AG04449 (cell line): ENCODE measurements at regions not wholly inside any gene's neighbourhood (a gene's known extent, or its start where the extent isn't known, plus 50 kb on each side); places are given as distances from the start of the nearest gene placed in this dataset.

Source experiments
- CTCF ChIA-PET: fragments of 350-600 bp; formaldehyde crosslinking; extraction: SDS; loops from one replicate; lab custom pipeline; 2021; ENCODE audit warnings: antibody characterized with exemption; lab: Yijun Ruan, JAX
- POLR2A ChIA-PET: fragments of 400-600, 350-600 bp; formaldehyde crosslinking; extraction: SDS; loops from one replicate; lab custom pipeline; 2020; ENCODE audit warnings: antibody characterized with exemption, inconsistent platforms; lab: Yijun Ruan, JAX
- DNase-seq: peaks from one replicate; pipeline ENCODE4 v3.0.0-alpha.2; 2010; ENCODE audit warnings: low read depth, low spot score
- H3K4me3 ChIP-seq: 2 replicates; pipeline ENCODE4 v1.5.1; 2011; ENCODE audit warnings: low read depth, mild to moderate bottlenecking, control low read depth, low read length
- TF ChIP-seq, protein P1 (sequence below): IDR thresholded peaks from one replicate; pipeline ENCODE4 v1.5.1; 2011; ENCODE audit warnings: mild to moderate bottlenecking, moderate library complexity, low read length, control low read depth, inconsistent platforms; ENCODE audit not compliant: insufficient read depth; ENCODE audit errors: missing control alignments

DNA sequence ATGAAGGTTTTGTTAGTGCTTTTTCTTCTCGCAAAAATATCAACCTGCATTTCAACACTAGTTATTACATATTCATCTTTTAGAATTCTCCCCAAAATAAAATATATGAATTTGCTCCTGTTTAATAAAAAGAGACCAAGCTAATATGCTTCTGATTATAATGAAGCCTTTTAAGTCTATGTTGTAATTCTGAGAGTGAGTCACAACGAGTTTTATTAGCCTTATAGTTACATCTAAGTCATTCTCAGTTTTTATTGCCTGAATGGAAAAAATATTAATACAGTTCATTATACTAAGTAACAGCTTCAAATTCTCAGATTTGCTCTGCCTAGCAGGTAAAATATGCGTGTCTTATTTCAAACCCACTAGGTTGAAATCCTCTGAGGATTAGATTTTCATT lies 152.4 kb upstream of the CELF2 start:
- POLR2A ChIA-PET: no interaction called here
- H3K4me3 ChIP-seq: no peak overlapping the region
- TF ChIP-seq, protein P1, sequence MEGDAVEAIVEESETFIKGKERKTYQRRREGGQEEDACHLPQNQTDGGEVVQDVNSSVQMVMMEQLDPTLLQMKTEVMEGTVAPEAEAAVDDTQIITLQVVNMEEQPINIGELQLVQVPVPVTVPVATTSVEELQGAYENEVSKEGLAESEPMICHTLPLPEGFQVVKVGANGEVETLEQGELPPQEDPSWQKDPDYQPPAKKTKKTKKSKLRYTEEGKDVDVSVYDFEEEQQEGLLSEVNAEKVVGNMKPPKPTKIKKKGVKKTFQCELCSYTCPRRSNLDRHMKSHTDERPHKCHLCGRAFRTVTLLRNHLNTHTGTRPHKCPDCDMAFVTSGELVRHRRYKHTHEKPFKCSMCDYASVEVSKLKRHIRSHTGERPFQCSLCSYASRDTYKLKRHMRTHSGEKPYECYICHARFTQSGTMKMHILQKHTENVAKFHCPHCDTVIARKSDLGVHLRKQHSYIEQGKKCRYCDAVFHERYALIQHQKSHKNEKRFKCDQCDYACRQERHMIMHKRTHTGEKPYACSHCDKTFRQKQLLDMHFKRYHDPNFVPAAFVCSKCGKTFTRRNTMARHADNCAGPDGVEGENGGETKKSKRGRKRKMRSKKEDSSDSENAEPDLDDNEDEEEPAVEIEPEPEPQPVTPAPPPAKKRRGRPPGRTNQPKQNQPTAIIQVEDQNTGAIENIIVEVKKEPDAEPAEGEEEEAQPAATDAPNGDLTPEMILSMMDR: no peak
- DNase-seq: no peak
- CTCF ChIA-PET: no interaction called here

GRCh38 chr10:10865913-10866312 lies 151.8 kb upstream of the CELF2 start:
- ChIA-PET CTCF (no interaction called here), POLR2A (no interaction called here)
- no peak overlapping the region for H3K4me3 ChIP-seq
- no peak for DNase-seq
- TF ChIP-seq, protein P1: no peak

DNA sequence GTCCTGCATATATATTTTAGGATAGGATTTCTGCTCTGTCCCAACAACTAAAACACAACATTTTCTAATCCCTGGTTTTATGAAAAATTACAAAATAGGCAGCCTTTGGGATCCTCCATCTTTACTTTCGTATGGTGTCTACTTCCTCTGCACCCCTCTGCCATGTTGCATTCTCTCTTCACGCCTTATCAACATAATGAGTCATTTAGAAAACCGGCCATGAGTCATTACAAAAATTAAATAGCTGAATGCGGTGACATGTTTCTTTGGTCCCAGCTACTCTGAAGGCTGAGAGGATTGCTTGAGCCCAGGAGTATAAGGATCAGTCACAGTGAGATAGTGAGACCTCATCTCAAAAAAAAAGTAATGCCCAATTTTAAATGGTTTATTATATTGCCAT lies 148.1 kb upstream of the CELF2 start:
- POLR2A ChIA-PET: no interaction called here
- no peak overlapping the region for H3K4me3 ChIP-seq
- CTCF ChIA-PET: no interaction called here
- TF ChIP-seq, protein P1: no peak
- DNase-seq: no peak

DNA sequence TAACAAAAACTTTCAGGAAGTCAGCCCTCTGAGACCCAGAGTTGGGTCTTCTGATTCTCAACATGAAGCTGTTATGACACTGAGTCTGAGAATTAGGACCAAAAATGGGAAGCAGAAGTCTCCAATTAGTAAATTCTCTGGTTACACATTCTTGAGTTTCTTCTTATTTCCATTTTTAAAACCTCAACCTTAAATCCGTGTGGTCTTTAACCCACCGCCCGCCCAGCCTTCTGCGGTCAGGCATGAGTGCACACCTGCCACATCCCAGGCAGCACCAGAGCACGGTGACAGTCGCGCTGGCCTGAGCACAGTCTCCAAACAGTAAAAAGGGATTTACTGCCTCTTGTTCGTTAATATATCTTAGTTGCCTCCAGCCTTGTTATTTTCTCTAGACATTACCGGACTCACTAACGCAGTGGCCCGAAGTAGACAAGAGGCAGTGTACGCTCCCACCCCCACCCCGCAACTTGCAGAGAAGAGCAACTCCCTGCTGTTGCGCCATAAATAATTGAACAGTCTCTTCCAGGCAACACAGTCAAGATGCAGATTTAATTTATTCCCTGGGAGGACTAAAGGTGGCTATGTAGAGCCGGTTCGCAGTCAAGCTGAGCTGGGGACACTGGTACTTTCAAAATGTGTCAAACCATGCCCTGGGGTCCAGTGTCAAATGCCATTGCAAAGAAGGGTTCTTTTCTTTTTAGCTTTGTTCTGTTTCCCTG lies 147.0 kb upstream of the CELF2 start:
- no peak for DNase-seq
- CTCF ChIA-PET: interaction anchor here (1.4 kb wide), 1 partner anchor 99 kb away, joined by 4 read pairs; no protein-coding TSS in a partner anchor
- POLR2A ChIA-PET: no interaction called here
- TF ChIP-seq, protein P1: no peak
- no peak overlapping the region for H3K4me3 ChIP-seq

DNA sequence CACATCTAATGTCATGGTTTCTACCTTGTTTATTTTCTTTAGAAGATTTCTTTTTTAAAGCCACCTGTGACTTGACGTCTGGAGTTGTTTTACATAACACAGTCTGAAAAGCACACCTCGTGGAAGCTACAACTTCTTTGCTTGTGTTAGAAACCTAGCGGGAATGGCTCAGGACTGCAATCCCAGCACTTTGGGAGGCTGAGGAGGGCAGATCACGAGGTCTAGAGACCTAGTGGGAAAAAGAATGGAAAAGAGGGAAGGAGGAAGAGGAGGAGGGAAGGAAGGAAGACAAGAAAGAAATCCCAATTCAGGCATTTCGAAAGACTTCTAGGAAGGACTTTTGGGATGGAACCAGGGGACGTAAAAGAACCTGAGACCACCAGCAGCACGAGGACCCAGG lies 146.3 kb upstream of the CELF2 start:
- no peak for DNase-seq
- POLR2A ChIA-PET: interaction anchor here (0.9 to 1.4 kb wide), 4 partner anchors 20 to 79 kb away, joined by 3 to 7 read pairs (median 4); no protein-coding TSS in a partner anchor
- TF ChIP-seq, protein P1: no peak
- CTCF ChIA-PET: interaction anchor here (1.1 to 1.4 kb wide), 2 partner anchors 9 to 99 kb away, joined by 4 read pairs; no protein-coding TSS in a partner anchor
- no peak overlapping the region for H3K4me3 ChIP-seq

- ChIA-PET CTCF (interaction anchor here (1.1 to 1.4 kb wide), 2 partner anchors 10 to 100 kb away, joined by 4 read pairs; no protein-coding TSS in a partner anchor), POLR2A (interaction anchor here (0.6 to 1.4 kb wide), 6 partner anchors 9 to 79 kb away, joined by 3 to 7 read pairs (median 3); no protein-coding TSS in a partner anchor)
- no peak overlapping the region for H3K4me3 ChIP-seq
- TF ChIP-seq, protein P1: no peak
- peak; percentile 84 for DNase-seq
Measured at GRCh38 chr10:10872035-10872673, 145.5 kb upstream of the CELF2 start.
